HepG2 (cell line): ENCODE measurements at regions not wholly inside any gene's neighbourhood (a gene's known extent, or its start where the extent isn't known, plus 50 kb on each side); places are given as distances from the start of the nearest gene placed in this dataset.

Experiments used
- ATAC-seq: fragments of 200-7000 bp; cut with Tn5 transposase; 3 replicates; pipeline ENCODE4 v1.9.1; 2020; ENCODE audit warnings: mild to moderate bottlenecking, moderate library complexity
- BruUV-seq: library from RNA; stranded (reverse); fragments of 400-500 nt; replicated peaks from 2 replicates; lab custom pipeline; 2021; lab: Mats Ljungman, UMichigan
- CTCF ChIA-PET: fragments of 300-600 bp; formaldehyde crosslinking; extraction: SDS; loops from one replicate; lab custom pipeline; 2021; ENCODE audit warnings: low total read pairs, inconsistent platforms, low intra/inter-chr PET ratio; lab: Yijun Ruan, JAX
- POLR2A ChIA-PET: fragments of 350-600 bp; sonication (Branson Sonifier 250); formaldehyde crosslinking; loops from one replicate; lab custom pipeline; 2020; ENCODE audit warnings: antibody characterized with exemption, inconsistent platforms; lab: Yijun Ruan, JAX
- DNase-seq: peaks from one replicate; pipeline ENCODE4 v3.0.0-alpha.2; 2015; ENCODE audit warnings: low spot score
- FAIRE-seq: peaks from 3 replicates; lab custom pipeline; 2011; peaks lifted over from hg19 to GRCh38; lab: Jason Lieb, UNC
- H2AFZ ChIP-seq: one replicate; pipeline ENCODE4 v1.6.1; 2011; ENCODE audit warnings: low read length, inconsistent platforms
- H3K27ac ChIP-seq: fragments of 300-600 bp; 3 replicates; pipeline ENCODE4 v1.8.0; 2011; ENCODE audit warnings: mixed run types, mild to moderate bottlenecking, mixed read lengths, low read length, inconsistent platforms; ENCODE audit not compliant: insufficient read depth; ENCODE audit errors: extremely low read length
- H3K27me3 ChIP-seq, 2 experiments: fragments of 200-600 bp in 1 of 2; 2 replicates in 1 of 2; 3 replicates in 1 of 2; pipeline versions ENCODE4 v1.6.0 to v1.8.0; 2011; ENCODE audit warnings: low read length in 2 of 2, mild to moderate bottlenecking in 2 of 2, moderate library complexity in 2 of 2, inconsistent platforms in 1 of 2; ENCODE audit not compliant: insufficient read depth in 2 of 2, control insufficient read depth in 1 of 2
- H3K36me3 ChIP-seq, 2 experiments: fragments of 200-600 bp in 1 of 2; replicated peaks in 1 of 2; 2 replicates in 1 of 2; 3 replicates in 1 of 2; pipeline versions ENCODE4 v1.5.1 to v1.8.0; 2011; ENCODE audit warnings: low read length in 2 of 2, inconsistent platforms in 1 of 2; ENCODE audit not compliant: insufficient read depth in 2 of 2, control insufficient read depth in 1 of 2
- H3K4me1 ChIP-seq: 2 replicates; pipeline ENCODE4 v1.5.1; 2012; ENCODE audit warnings: low read length, inconsistent platforms; ENCODE audit not compliant: insufficient read depth
- H3K4me2 ChIP-seq: 2 replicates; pipeline ENCODE4 v1.6.0; 2011; ENCODE audit warnings: low read depth, low read length, inconsistent platforms
- H3K4me3 ChIP-seq, 3 experiments: fragments of 200-600 bp in 1 of 3; sonication (generic), shearing (Covaris generic) in 1 of 3; replicated peaks in 1 of 3; 2 replicates each; pipeline ENCODE4 v1.5.1; 2011 to 2016; ENCODE audit warnings: low read length in 3 of 3, inconsistent platforms in 2 of 3, low read depth in 2 of 3, mild to moderate bottlenecking in 2 of 3, control low read depth in 1 of 3, mixed read lengths in 1 of 3; ENCODE audit not compliant: insufficient read depth in 1 of 3
- H3K79me2 ChIP-seq: one replicate; pipeline ENCODE4 v1.6.1; 2011; ENCODE audit warnings: low read length, inconsistent platforms; ENCODE audit not compliant: insufficient read depth
- H3K9ac ChIP-seq: 2 replicates; pipeline ENCODE4 v1.6.0; 2011; ENCODE audit warnings: mild to moderate bottlenecking, low read depth, low read length, inconsistent platforms; ENCODE audit not compliant: insufficient read depth
- H3K9me3 ChIP-seq: 2 replicates; pipeline ENCODE4 v1.5.1; 2012; ENCODE audit warnings: mild to moderate bottlenecking, low read length
- H4K20me1 ChIP-seq: 2 replicates; pipeline ENCODE4 v1.6.0; 2011; ENCODE audit warnings: inconsistent platforms, mild to moderate bottlenecking, low read length, moderate library complexity; ENCODE audit not compliant: insufficient read depth
- PCBP1 ChIP-seq: fragments of 200-400 bp; formaldehyde crosslinking; IDR thresholded peaks from 2 replicates; pipeline ENCODE4 v1.6.1; 2017; ENCODE audit warnings: mild to moderate bottlenecking, low read depth, low read length, borderline replicate concordance
- STAT6 ChIP-seq: sonication (generic); formaldehyde crosslinking; IDR thresholded peaks from 2 replicates; pipeline ENCODE4 v1.4.0; 2020; ENCODE audit warnings: missing genetic modification reagents, mild to moderate bottlenecking, borderline replicate concordance
- TAF15 ChIP-seq: fragments of 200-400 bp; formaldehyde crosslinking; IDR thresholded peaks from one replicate; pipeline ENCODE4 v1.6.1; 2018; ENCODE audit warnings: mild to moderate bottlenecking, low read depth, low read length; ENCODE audit not compliant: poor library complexity, severe bottlenecking
- ZNF10 ChIP-seq: sonication (generic); formaldehyde crosslinking; IDR thresholded peaks from 2 replicates; pipeline ENCODE4 v1.4.0; 2020; ENCODE audit warnings: mild to moderate bottlenecking, low read depth, missing genetic modification reagents, borderline replicate concordance
- ZNF12 ChIP-seq: sonication (generic); formaldehyde crosslinking; IDR thresholded peaks from 2 replicates; pipeline ENCODE4 v1.5.0; 2020; ENCODE audit warnings: missing genetic modification reagents
- WGBS: methylation state at CpG from one replicate; pipeline ENCODE4 v1.1.6; 2017; ENCODE audit warnings: low lambda C conversion rate; 5-methylcytosine and 5-hydroxymethylcytosine counted together
- in situ Hi-C: cut with HindIII; loops from 2 replicates; pipeline ENCODE4 v1.10.0; 2017; ENCODE audit warnings: low pct_unique_long_range_greater_than_20kb; ENCODE audit not compliant: extremely low pct_ligation_motif_present
- intact Hi-C: fragments of 100-400 bp; cut with micrococcal nuclease; formaldehyde crosslinking; loops from one replicate; pipeline ENCODE4 v1.10.0; 2022; ENCODE audit not compliant: unreplicated experiment
- TF ChIP-seq, protein P1 (sequence below): IDR thresholded peaks from 2 replicates; pipeline ENCODE4 v1.6.1; 2016; ENCODE audit warnings: missing biosample characterization, missing genetic modification reagents, low read depth
- TF ChIP-seq, protein P2 (sequence below): sonication (generic); formaldehyde crosslinking; IDR thresholded peaks from 2 replicates; pipeline ENCODE4 v1.5.1; 2020; ENCODE audit warnings: missing genetic modification reagents, mild to moderate bottlenecking, borderline replicate concordance

- Histone ChIP-seq H3K27ac (no peak overlapping the region), H3K9ac (no peak overlapping the region), H2AFZ (no peak overlapping the region), H3K4me1 (no peaks in the 10 kb centered on the region), H3K4me3 (no peak overlapping the region), H4K20me1 (no peaks in the 10 kb centered on the region), H3K27me3 (peaks cover 0 to 3% of the 10 kb centered on the region in 2 experiments; a peak in 1 of 5 replicates), H3K36me3 (no peaks in the 10 kb centered on the region), H3K9me3 (no peaks in the 10 kb centered on the region), H3K79me2 (no peaks in the 10 kb centered on the region), H3K4me2 (no peak overlapping the region)
- ATAC-seq (no peak), FAIRE-seq (no peak), DNase-seq (no peak)
- TF ChIP-seq ZNF12 (CRISPR knock-in tag) = no peak
- TF ChIP-seq, protein P1, sequence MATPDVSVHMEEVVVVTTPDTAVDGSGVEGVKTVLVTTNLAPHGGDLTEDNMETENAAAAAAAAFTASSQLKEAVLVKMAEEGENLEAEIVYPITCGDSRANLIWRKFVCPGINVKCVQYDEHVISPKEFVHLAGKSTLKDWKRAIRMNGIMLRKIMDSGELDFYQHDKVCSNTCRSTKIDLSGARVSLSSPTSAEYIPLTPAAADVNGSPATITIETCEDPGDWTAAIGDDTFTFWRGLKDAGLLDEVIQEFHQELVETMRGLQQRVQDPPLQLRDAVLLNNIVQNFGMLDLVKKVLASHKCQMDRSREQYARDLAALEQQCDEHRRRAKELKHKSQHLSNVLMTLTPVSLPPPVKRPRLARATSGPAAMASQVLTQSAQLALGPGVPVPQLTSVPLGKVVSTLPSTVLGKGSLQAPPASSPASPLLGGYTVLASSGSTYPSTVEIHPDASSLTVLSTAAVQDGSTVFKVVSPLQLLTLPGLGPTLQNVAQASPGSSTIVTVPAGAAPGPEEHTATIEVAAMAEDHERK (CRISPR knock-in tag) = no peak
- TF ChIP-seq TAF15 = no peak
- POLR2A ChIA-PET = no interaction called here
- 44% methylated on average over 5 of the region's 5 CpGs for WGBS
- intact Hi-C loops (no loop called here), in situ Hi-C loops (no loop called here)
- no TSS peak for BruUV-seq
- CTCF ChIA-PET = no interaction called here
Observed at GRCh38 chr7:25598765-25599164, 370.5 kb upstream of the NPVF start.

DNA sequence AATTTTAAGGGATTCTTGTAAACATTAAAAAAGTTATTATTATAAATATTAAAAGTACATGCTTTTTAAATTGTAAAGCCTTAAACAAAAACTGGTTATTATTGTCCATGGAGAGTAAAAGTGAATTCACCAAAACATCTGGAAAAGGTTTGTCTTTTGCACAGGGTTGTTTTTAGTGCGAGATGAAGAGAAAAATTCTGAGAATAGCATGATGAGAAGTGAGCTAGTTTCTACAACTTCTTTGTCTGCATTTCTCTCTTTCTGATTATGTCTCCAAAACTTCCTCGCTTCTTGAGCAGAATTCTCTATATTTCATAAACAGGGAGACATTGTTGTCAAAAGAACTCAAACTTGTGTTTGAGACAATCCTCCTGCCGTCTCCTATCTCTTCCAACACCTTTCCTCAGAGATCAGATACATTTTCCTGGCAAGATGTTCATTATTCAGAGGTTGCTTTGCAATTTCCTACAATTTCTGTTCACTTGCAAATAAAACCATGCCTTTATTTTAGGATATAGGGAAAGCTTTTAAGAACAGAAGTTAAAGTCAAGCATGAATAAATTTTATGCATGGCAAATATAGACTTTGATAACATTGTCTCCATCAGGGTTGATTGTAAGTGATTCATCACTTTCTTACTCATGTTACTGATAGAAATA, 372.1 kb upstream of the NPVF start:
- in situ Hi-C loops (no loop called here), intact Hi-C loops (no loop called here)
- ATAC-seq (no peak), DNase-seq (no peak), FAIRE-seq (no peak)
- no peak overlapping the region for H3K27ac ChIP-seq
- no peaks in the 10 kb centered on the region for H3K79me2 ChIP-seq
- no TSS peak for BruUV-seq
- no peaks in the 10 kb centered on the region for H3K9me3 ChIP-seq
- H3K4me2 ChIP-seq = no peak overlapping the region
- H3K4me1 ChIP-seq = no peaks in the 10 kb centered on the region
- no peak overlapping the region for H2AFZ ChIP-seq
- H4K20me1 ChIP-seq = no peaks in the 10 kb centered on the region
- CTCF ChIA-PET = no interaction called here
- POLR2A ChIA-PET = no interaction called here
- no peak overlapping the region for H3K4me3 ChIP-seq
- peaks cover 0 to 3% of the 10 kb centered on the region in 2 experiments; a peak in 1 of 5 replicates for H3K27me3 ChIP-seq
- no peak overlapping the region for H3K9ac ChIP-seq
- H3K36me3 ChIP-seq = no peaks in the 10 kb centered on the region
- WGBS = 1% methylated on average over 3 of the region's 3 CpGs
- TF ChIP-seq STAT6 (CRISPR knock-in tag) (no peak), ZNF10 (CRISPR knock-in tag) (no peak), PCBP1 (no peak)
- TF ChIP-seq, protein P2, sequence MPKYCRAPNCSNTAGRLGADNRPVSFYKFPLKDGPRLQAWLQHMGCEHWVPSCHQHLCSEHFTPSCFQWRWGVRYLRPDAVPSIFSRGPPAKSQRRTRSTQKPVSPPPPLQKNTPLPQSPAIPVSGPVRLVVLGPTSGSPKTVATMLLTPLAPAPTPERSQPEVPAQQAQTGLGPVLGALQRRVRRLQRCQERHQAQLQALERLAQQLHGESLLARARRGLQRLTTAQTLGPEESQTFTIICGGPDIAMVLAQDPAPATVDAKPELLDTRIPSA (CRISPR knock-in tag) = no peak
